Lower lobe of right lung (tissue), 2 donors: ENCODE measurements at regions not wholly inside any gene's neighbourhood (a gene's known extent, or its start where the extent isn't known, plus 50 kb on each side); places are given as distances from the start of the nearest gene placed in this dataset.

Experiments
- ATAC-seq, 2 donors: fragments of 200-7000 bp; cut with Tn5 transposase; one replicate each; pipeline ENCODE4 v1.9.1; 2020 to 2022; ENCODE audit warnings: mild to moderate bottlenecking in 2 of 2, moderate library complexity in 2 of 2
- DNase-seq: peaks from one replicate; pipeline ENCODE4 v3.0.0-alpha.2; 2020
- H3K27ac ChIP-seq: fragments of 200-600 bp; one replicate; pipeline ENCODE4 v1.8.0; 2022
- H3K27me3 ChIP-seq: fragments of 200-600 bp; one replicate; pipeline ENCODE4 v1.8.0; 2022; ENCODE audit warnings: low read depth
- H3K36me3 ChIP-seq: fragments of 200-600 bp; one replicate; pipeline ENCODE4 v1.8.0; 2022; ENCODE audit warnings: mild to moderate bottlenecking
- H3K4me1 ChIP-seq: fragments of 200-600 bp; one replicate; pipeline ENCODE4 v1.8.0; 2022
- H3K4me3 ChIP-seq: fragments of 200-600 bp; one replicate; pipeline ENCODE4 v1.8.0; 2022; ENCODE audit warnings: mild to moderate bottlenecking
- H3K9me3 ChIP-seq: fragments of 200-600 bp; one replicate; pipeline ENCODE4 v1.8.0; 2022
- intact Hi-C: fragments of 100-400 bp; cut with DNase I; formaldehyde crosslinking; loops from one replicate; pipeline ENCODE4 v1.11.0; 2022
- TF ChIP-seq, protein P1 (sequence below): fragments of 200-600 bp; IDR thresholded peaks from one replicate; pipeline ENCODE4 v1.8.0; 2022; ENCODE audit warnings: antibody characterized with exemption, mild to moderate bottlenecking
- donor health status: DM: no; HTN: yes; CAD: no; lungs with severe emphysema.

GRCh38 chr3:80434366-80434765, 666.6 kb upstream of the ROBO1 start:
- H3K4me3 ChIP-seq: no peak overlapping the region
- H3K27me3 ChIP-seq: no peaks in the 10 kb centered on the region
- no peaks in the 10 kb centered on the region for H3K36me3 ChIP-seq
- H3K27ac ChIP-seq: no peak overlapping the region
- DNase-seq: no peak
- TF ChIP-seq, protein P1, sequence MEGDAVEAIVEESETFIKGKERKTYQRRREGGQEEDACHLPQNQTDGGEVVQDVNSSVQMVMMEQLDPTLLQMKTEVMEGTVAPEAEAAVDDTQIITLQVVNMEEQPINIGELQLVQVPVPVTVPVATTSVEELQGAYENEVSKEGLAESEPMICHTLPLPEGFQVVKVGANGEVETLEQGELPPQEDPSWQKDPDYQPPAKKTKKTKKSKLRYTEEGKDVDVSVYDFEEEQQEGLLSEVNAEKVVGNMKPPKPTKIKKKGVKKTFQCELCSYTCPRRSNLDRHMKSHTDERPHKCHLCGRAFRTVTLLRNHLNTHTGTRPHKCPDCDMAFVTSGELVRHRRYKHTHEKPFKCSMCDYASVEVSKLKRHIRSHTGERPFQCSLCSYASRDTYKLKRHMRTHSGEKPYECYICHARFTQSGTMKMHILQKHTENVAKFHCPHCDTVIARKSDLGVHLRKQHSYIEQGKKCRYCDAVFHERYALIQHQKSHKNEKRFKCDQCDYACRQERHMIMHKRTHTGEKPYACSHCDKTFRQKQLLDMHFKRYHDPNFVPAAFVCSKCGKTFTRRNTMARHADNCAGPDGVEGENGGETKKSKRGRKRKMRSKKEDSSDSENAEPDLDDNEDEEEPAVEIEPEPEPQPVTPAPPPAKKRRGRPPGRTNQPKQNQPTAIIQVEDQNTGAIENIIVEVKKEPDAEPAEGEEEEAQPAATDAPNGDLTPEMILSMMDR: no peak
- no peak for ATAC-seq
- H3K4me1 ChIP-seq: no peaks in the 10 kb centered on the region
- intact Hi-C loops: no loop called here
- H3K9me3 ChIP-seq: no peaks in the 10 kb centered on the region

DNA sequence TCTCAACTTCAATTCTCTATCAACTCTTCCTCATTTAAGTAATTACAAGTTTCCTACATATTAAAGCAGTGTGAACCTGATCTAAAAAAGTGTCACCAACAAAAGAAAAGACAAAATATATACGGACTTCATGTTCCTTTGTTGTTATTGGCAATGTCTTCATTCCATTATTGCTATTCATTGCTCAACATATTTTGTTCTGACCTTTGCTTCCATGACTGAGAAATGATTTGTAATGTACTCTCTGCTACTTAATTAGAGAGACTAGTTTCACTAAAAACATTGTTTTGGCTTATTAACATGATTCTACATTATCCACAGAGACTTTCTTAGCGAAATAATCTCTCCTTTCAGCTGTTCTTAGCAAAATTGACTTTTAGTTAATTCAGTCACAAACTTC, 657.2 kb upstream of the ROBO1 start:
- ATAC-seq: no peak
- no peak overlapping the region for H3K4me3 ChIP-seq
- no peak for DNase-seq
- H3K27ac ChIP-seq: no peak overlapping the region
- intact Hi-C loops: no loop called here
- H3K9me3 ChIP-seq: no peaks in the 10 kb centered on the region
- TF ChIP-seq, protein P1: no peak
- H3K4me1 ChIP-seq: no peaks in the 10 kb centered on the region
- no peaks in the 10 kb centered on the region for H3K27me3 ChIP-seq
- no peaks in the 10 kb centered on the region for H3K36me3 ChIP-seq

DNA sequence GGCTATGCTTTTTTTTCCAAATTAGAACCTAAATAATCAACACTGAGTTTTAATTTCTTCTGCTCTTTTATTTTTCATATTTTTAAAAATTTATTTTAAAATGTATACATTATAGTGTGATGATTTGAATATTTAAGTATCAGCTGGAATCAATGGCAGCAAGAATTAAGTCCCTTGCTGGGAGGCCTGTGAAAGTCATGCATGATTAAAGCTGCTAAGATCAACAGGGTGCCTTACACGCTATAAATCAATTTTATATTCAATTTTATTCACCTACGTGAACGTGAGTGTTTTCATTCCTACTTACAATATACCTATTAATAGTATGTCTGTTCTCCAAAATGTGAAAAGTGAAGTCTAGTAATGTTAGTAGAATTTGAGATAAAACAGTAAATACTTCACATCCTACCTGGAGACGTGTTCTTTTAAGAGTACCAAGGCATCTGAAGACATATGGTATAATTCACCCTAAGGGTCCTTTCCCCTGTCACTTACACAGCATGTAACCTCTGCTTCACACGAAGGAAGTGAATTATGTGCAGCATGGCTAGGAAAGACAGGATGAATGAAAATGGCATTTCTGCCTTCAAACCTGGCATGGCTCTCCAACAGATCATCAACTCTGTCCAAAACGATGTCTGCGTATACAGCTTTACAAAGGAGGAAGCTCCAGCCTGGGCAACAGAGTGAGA, 640.4 kb upstream of the ROBO1 start:
- Histone ChIP-seq H3K4me3 (no peak overlapping the region), H3K9me3 (no peaks in the 10 kb centered on the region), H3K27me3 (no peaks in the 10 kb centered on the region), H3K27ac (no peak overlapping the region), H3K36me3 (no peaks in the 10 kb centered on the region), H3K4me1 (no peaks in the 10 kb centered on the region)
- intact Hi-C loops: no loop called here
- ATAC-seq (no peak), DNase-seq (no peak)
- TF ChIP-seq, protein P1: no peak

DNA sequence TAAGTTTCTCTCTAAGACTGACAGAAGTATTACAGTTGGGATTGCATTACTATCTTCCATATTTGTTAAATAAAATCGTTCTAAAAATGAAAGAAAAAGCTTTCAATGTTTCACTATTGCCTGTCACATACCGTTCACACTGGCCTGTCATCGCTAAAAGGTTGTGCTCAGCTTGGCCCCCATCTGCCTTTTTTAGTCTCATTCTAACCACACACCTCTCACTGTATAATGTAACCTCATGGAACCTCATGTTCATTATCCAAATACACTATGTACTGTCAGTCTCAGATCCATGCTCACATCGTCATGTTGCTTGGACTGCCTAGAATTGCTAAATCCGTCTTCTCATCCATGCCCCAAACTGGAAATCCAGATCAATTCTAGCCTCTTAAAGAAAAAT, 637.8 kb upstream of the ROBO1 start:
- intact Hi-C loops: no loop called here
- no peaks in the 10 kb centered on the region for H3K4me1 ChIP-seq
- DNase-seq: no peak
- no peak overlapping the region for H3K27ac ChIP-seq
- H3K9me3 ChIP-seq: no peaks in the 10 kb centered on the region
- no peaks in the 10 kb centered on the region for H3K36me3 ChIP-seq
- no peak overlapping the region for H3K4me3 ChIP-seq
- H3K27me3 ChIP-seq: no peaks in the 10 kb centered on the region
- TF ChIP-seq, protein P1: no peak
- no peak for ATAC-seq

DNA sequence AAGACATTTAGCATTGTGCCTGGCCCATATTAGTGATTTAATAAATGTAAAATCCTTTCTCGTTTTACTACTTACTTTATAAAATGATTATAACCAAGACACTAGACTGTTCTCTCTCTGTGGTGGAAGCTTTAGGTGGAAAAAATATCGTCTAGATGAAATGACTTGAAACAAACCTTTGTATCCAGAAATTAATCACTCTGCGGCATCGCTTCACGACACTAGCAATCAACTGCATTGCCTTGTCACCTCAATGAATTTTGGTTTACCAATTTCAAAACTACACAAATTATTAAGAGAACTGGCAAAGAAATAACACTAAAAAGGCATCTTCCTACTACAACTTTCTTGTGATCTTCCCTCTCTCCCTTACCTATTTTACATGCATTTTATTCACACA, 627.2 kb upstream of the ROBO1 start:
- Histone ChIP-seq H3K9me3 (no peaks in the 10 kb centered on the region), H3K4me1 (no peaks in the 10 kb centered on the region), H3K36me3 (no peaks in the 10 kb centered on the region), H3K4me3 (no peak overlapping the region), H3K27ac (no peak overlapping the region), H3K27me3 (no peaks in the 10 kb centered on the region)
- ATAC-seq (no peak), DNase-seq (no peak)
- intact Hi-C loops: no loop called here
- TF ChIP-seq, protein P1: no peak
